ENCODE measurements at regions not wholly inside any gene's neighbourhood (a gene's known extent, or its start where the extent isn't known, plus 50 kb on each side); places are given as distances from the start of the nearest gene placed in this dataset.

DNA sequence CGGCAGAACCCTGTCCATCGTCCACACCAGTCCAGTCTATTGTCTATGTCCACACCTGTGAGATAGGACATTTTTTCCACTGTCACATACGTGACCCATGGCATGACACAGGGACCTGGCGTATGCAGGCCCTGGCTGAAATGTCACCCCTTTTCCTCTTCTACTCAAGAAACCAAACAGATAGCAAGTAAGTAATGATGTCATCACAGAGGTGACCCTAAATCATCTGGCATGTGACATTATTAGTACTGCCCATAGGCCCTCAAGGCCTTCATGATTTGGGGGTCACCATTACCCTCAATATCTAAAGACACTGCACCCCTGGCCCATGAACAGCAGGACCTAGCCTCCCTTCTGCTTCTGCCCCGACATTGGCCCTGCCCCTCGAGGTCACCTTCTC lies 88.3 kb downstream of the LHX2 start:
- no peaks in the 10 kb centered on the region for H3K4me1 ChIP-seq
- ATAC-seq (ENCODE audit: low FRiP score in 2 of 2), result no peak
- WGBS, 2 donors, result 77 to 84% methylated on average over 6 of the region's 6 CpGs

GRCh38 chr9:124101215-124101968 lies 89.8 kb downstream of the LHX2 start:
- Histone ChIP-seq H3K36me3 (no peaks in the 10 kb centered on the region), H3K27me3 (no peaks in the 10 kb centered on the region), H3K9me3 (no peaks in the 10 kb centered on the region), H3K27ac (no peak overlapping the region), H3K4me3 (no peak overlapping the region), H3K4me1 (no peaks in the 10 kb centered on the region)
- TF ChIP-seq POLR2AphosphoS5 (IDR thresholded peaks at IDR 0.05) (no peak), EP300 (IDR thresholded peaks at IDR 0.05) (no peak), POLR2A (IDR thresholded peaks at IDR 0.05) (no peak)
- TF ChIP-seq, protein P1, sequence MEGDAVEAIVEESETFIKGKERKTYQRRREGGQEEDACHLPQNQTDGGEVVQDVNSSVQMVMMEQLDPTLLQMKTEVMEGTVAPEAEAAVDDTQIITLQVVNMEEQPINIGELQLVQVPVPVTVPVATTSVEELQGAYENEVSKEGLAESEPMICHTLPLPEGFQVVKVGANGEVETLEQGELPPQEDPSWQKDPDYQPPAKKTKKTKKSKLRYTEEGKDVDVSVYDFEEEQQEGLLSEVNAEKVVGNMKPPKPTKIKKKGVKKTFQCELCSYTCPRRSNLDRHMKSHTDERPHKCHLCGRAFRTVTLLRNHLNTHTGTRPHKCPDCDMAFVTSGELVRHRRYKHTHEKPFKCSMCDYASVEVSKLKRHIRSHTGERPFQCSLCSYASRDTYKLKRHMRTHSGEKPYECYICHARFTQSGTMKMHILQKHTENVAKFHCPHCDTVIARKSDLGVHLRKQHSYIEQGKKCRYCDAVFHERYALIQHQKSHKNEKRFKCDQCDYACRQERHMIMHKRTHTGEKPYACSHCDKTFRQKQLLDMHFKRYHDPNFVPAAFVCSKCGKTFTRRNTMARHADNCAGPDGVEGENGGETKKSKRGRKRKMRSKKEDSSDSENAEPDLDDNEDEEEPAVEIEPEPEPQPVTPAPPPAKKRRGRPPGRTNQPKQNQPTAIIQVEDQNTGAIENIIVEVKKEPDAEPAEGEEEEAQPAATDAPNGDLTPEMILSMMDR (IDR thresholded peaks at IDR 0.05), result no peak
- ATAC-seq (ENCODE audit: low FRiP score in 2 of 2) (no peak), DNase-seq (no peak)
- WGBS, 2 donors, result 56 to 65% methylated on average over 5 to 6 of the region's 6 CpGs

More for the DNA sequence above, 88.3 kb downstream of the LHX2 start:
- H3K27ac ChIP-seq, result no peak overlapping the region
- no peaks in the 10 kb centered on the region for H3K9me3 ChIP-seq
- DNase-seq, result no peak
- no peak overlapping the region for H3K4me3 ChIP-seq
- no peak for TF ChIP-seq POLR2AphosphoS5 (IDR thresholded peaks at IDR 0.05)
- no peak for TF ChIP-seq EP300 (IDR thresholded peaks at IDR 0.05)
- TF ChIP-seq POLR2A (IDR thresholded peaks at IDR 0.05), result no peak
- TF ChIP-seq, protein P1 (IDR thresholded peaks at IDR 0.05), result no peak
- no peaks in the 10 kb centered on the region for H3K36me3 ChIP-seq
- H3K27me3 ChIP-seq, result no peaks in the 10 kb centered on the region

- Histone ChIP-seq H3K9me3 (no peaks in the 10 kb centered on the region), H3K4me1 (no peaks in the 10 kb centered on the region), H3K27me3 (no peaks in the 10 kb centered on the region), H3K4me3 (no peak overlapping the region), H3K27ac (no peak overlapping the region), H3K36me3 (no peaks in the 10 kb centered on the region)
- ATAC-seq (ENCODE audit: low FRiP score in 2 of 2), result no peak
- TF ChIP-seq POLR2AphosphoS5 (IDR thresholded peaks at IDR 0.05), result no peak
- TF ChIP-seq, protein P1 (IDR thresholded peaks at IDR 0.05), result no peak
- no peak for TF ChIP-seq EP300 (IDR thresholded peaks at IDR 0.05)
- TF ChIP-seq POLR2A (IDR thresholded peaks at IDR 0.05), result no peak
- no peak for DNase-seq
- WGBS, 2 donors, result 46 to 56% methylated on average over 7 of the region's 7 CpGs
Measured at GRCh38 chr9:124101969-124102345, 90.4 kb downstream of the LHX2 start.

GRCh38 chr9:124102363-124102762 lies 90.8 kb downstream of the LHX2 start:
- H3K27me3 ChIP-seq, result no peaks in the 10 kb centered on the region
- H3K9me3 ChIP-seq, result no peaks in the 10 kb centered on the region
- TF ChIP-seq POLR2AphosphoS5 (IDR thresholded peaks at IDR 0.05) (no peak), POLR2A (IDR thresholded peaks at IDR 0.05) (no peak), EP300 (IDR thresholded peaks at IDR 0.05) (no peak)
- TF ChIP-seq, protein P1 (IDR thresholded peaks at IDR 0.05), result no peak
- DNase-seq, result no peak
- WGBS, 2 donors, result 42 to 45% methylated on average over 3 of the region's 3 CpGs
- ATAC-seq (ENCODE audit: low FRiP score in 2 of 2), result no peak
- H3K36me3 ChIP-seq, result no peaks in the 10 kb centered on the region
- no peak overlapping the region for H3K27ac ChIP-seq
- H3K4me1 ChIP-seq, result no peaks in the 10 kb centered on the region
- H3K4me3 ChIP-seq, result no peak overlapping the region

GRCh38 chr9:124105266-124105665 lies 93.7 kb downstream of the LHX2 start:
- no peak overlapping the region for H3K27ac ChIP-seq
- ATAC-seq (ENCODE audit: low FRiP score in 2 of 2) (no peak), DNase-seq (no peak)
- H3K27me3 ChIP-seq, result no peaks in the 10 kb centered on the region
- 82 to 91% methylated on average over 3 of the region's 3 CpGs for WGBS, 2 donors
- TF ChIP-seq POLR2A (IDR thresholded peaks at IDR 0.05), result no peak
- TF ChIP-seq, protein P1 (IDR thresholded peaks at IDR 0.05), result no peak
- TF ChIP-seq EP300 (IDR thresholded peaks at IDR 0.05), result no peak
- no peak for TF ChIP-seq POLR2AphosphoS5 (IDR thresholded peaks at IDR 0.05)
- H3K4me3 ChIP-seq, result no peak overlapping the region
- H3K36me3 ChIP-seq, result no peaks in the 10 kb centered on the region
- no peaks in the 10 kb centered on the region for H3K4me1 ChIP-seq
- H3K9me3 ChIP-seq, result no peaks in the 10 kb centered on the region

Measured in upper lobe of left lung (tissue), 6 donors.